NCI-H510A treated with DMSO at 0.1 percent for 48 hours (cell line): ENCODE measurements at regions not wholly inside any gene's neighbourhood (a gene's known extent, or its start where the extent isn't known, plus 50 kb on each side); places are given as distances from the start of the nearest gene placed in this dataset.
"Not testable (repeated sequence)": the region's sequence is repeated elsewhere in the genome, so short reads cannot be mapped to it uniquely, and the experiment has no call there.

Experiments
- DNase-seq: peaks from one replicate; lab custom pipeline; 2025; lab: John Stamatoyannopoulos, UW

DNA sequence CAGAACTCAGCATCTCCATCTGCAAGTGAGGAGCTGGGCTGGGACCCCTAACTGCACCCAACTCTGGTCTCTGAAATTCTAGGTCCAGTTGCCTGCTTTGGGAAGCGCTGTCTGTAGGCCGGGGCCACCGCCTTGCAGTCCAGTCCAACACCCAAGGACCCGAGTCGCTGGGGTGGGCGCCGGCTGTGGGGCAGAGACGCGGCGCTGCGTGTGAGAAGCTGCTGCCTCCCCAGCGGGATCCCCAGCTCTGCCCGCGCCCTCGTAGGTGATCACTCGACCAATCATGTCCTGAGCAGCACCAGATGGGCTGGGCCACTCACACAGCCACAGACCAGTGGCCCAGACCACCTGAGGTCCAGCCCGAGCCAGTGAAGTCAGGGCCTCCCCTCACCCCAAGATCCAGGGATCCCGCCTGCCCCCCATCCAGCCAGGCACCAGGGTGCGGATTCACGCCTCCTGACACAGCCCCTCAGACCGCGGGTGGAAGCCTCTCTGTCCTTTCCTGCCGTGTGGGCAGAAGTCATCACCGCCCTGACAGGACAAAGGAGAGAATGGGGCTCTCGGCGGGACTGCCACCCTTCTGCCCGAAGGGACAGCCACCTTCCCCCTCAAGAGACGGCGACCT is 67.4 kb upstream of the ADGRA1 start:
- DNase-seq = no peak

- no peak for DNase-seq
Observed at GRCh38 chr10:133019651-133020050, 68.1 kb upstream of the ADGRA1 start.

GRCh38 chr10:133019191-133019590 is 68.5 kb upstream of the ADGRA1 start:
- DNase-seq = no peak

GRCh38 chr10:133018491-133018890 is 69.2 kb upstream of the ADGRA1 start:
- no peak for DNase-seq

DNA sequence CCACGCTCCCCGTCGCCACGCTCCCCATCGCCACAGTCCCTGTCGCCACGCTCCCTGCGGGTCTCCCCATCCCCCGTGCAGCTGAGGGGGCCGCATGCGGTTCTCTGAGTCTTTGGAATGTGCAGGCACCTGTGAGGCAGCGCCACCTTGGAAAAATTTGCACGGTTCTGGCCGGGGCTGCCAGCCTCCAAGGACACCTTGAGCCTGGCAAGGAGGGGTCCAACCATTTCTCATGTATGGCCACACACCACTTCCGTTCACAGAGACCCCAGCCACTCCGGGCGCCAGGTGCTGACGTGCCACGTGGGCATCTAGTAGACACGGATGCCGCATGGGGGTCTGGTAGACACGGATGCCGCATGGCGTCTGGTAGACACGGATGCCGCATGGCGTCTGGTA is 70.5 kb upstream of the ADGRA1 start:
- no peak for DNase-seq

DNA sequence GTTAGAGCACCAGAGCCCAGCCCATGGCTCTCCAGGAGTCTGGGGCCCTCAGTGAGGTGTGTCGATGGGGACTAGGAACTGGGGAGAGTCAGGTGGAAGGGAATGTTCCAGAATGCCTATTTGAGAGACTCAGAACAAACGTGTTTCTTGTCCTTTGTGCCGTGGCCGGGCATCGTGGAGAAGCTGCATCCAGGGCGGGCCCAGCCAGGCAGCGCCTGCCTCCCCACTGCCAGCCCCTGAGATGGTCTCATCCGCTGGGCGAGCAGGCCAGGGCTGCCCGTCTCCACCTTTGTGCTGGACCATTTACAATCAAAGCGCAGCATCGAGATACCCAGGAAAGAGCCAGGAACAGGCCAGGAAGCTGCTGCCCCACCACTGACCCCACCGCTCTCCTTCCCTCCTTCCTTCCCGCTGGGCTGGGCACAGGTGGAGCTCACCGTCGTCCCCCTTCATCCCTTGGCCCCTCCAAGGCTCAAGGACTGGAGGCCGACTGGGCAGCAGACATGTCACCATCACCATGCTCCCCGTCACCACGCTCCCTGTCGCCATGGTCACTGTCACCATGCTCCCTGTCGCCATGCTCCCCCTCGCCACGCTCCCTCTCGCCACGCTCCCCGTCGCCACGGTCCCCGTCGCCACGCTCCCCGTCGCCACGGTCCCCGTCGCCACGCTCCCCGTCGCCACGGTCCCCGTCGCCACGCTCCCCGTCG is 71.1 kb upstream of the ADGRA1 start:
- DNase-seq = no peak

DNA sequence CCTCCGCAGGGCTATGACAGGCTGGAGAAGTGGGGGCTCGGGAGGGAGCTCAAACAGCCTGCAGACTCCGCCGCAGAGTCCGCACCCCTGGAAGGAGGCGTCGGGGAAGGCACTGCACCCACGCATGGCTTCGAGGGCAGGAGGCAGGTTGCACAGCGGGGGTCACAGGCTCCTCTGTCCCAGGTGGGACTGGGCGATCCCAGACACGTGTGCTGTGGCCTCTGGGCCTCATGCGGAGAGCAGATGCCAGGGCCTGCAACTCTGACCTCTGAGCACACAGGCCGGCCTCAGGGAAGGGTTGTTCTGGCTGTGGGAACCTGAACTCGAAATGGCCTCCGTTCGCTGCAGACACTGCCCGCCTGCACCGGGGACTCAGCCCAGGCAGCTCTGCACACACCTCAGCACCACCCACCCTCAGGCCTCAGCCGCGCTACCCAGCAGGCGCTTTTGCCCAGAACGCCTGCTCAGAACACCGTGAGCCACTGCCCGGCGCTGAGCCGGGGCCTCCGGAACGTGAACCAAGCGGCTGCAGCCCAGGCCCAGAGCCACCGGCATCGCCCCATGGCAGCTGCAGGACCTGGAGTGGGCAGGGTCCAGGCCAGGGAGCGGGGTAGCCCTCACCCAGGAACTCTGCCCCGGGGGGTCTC is 71.8 kb upstream of the ADGRA1 start:
- no peak for DNase-seq

- DNase-seq = no peak
Observed at GRCh38 chr10:133015321-133015720, 72.4 kb upstream of the ADGRA1 start.

DNA sequence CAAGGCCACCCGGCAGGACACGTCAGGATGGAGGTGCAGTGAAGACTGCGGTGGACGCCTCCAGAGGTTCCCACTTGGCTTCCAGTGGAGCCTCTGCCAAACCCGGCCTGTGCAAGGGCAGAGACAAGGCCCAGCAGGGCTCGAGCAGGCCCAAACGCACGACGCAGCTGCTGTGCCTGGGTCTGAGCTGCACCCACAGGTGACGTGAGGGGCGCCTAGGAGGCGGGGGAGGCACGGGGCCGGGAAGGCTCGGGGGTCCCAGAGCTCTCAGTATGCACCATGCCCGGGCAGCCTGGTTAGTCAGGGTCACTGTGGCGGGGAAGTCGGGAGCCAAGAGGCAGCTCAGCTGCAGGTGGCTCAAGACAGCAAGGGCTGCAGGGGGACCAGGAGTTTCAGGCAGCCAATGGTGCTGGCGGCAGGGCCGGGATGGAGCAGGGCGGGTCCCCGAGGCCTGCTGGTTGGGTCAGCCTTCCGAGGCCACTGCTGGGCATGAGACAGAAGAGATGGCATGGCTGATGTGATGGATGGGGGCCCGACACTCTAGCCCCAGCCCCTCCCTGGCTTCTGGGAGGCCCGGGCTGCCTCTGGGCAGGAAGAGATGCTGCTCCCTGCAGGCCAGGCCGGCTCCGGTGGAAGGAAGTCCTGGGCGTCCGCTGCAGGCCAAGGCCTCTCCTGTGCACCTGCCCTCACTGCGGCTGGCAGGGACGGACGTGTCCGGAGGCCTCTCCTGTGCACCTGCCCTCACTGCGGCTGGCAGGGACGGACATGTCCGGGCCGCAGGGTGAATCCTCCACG is 72.2 kb upstream of the CFAP46 start:
- DNase-seq = no peak

- no peak for DNase-seq
Observed at GRCh38 chr10:133013463-133013862, 71.1 kb upstream of the CFAP46 start.

- no peak for DNase-seq
Observed at GRCh38 chr10:133012573-133013359, 70.4 kb upstream of the CFAP46 start.

- DNase-seq = no peak
Observed at GRCh38 chr10:133011882-133012281, 69.5 kb upstream of the CFAP46 start.

GRCh38 chr10:133011393-133011792 is 69.0 kb upstream of the CFAP46 start:
- not testable (repeated sequence) for DNase-seq

DNA sequence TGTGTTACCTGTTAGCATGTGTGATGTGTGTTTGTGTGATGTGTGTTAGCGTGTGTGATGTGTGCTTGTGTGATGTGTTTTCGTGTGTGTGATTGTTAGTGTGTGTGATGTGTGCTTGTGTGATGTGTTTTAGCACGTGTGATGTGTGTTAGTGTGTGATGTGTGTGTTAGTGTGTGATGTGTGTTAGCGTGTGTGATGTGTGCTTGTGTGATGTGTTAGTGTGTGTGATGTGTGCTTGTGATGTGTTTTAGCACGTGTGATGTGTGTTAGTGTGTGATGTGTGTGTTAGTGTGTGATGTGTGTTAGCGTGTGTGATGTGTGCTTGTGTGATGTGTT is 68.4 kb upstream of the CFAP46 start:
- not testable (repeated sequence) for DNase-seq

DNA sequence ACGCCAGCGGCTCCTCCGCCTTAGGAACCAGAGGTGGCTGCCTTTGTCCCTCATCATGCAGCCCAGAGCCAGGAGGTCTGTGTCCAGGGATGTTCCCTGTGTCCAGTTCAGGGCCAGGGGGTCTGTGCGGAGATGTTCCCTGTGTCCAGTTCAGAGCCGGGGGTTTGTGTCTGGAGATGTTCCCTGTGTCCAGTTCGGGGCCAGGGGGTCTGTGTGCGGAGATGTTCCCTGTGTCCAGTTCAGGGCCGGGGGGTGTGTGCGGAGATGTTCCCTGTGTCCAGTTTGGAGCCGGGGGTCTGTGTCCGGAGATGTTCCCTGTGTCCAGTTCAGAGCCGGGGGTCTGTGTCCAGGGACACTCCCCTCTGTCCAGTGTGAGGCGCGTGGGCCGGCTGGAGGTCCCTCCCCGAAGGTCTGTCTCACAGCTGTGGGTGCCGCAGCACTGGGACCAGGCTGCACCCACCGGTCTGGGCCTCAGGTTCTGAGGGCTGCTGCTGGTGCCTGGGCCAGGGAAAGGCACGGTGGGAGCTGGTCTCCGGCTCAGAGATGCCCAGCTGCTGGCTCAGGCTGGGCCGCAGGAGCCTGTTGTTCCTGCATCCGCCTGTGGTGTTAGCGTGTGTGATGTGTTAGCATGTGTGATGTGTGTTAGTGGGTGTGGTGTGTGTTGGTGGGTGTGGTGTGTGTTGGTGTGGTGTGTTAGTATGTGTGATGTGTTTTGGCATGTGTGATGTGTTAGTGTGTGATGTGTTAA is 67.9 kb upstream of the CFAP46 start:
- no peak for DNase-seq

DNA sequence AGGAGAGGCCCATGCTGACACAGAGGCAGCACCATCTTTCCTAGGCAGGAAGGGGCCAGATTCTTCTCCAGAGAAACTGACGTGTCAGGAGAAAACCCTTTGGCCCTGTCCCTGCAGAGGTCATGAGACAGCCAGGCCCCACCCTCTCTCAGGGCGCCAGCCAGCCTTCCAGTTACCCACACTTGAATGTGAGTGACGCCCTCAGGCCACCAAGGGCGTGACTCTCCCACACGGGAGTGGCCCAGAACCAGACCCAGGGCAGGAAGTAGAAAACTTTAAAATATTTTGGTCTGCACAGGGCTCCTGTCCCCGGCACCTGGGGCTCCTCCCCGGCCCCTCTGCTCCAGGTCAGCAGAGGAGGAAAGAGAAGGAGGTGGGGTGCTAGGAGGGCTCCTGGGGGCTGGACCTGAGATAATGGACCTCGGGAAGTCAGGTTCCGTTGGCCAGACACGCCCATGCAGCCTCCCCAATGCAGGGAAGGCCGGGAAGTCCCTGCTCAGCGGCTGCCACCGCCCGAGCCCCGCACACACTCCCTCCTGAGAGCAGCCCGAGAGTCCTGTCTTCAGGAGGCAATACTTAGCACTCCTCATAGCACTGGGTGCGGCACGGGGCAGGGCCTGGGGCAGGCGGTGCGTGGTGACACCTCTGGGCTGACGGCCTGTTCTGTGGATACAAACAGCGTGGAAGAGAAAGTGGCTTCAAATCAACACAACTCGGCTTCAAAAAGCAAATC is 67.0 kb upstream of the CFAP46 start:
- DNase-seq = no peak

GRCh38 chr10:133008736-133009135 is 66.4 kb upstream of the CFAP46 start:
- DNase-seq = no peak

DNA sequence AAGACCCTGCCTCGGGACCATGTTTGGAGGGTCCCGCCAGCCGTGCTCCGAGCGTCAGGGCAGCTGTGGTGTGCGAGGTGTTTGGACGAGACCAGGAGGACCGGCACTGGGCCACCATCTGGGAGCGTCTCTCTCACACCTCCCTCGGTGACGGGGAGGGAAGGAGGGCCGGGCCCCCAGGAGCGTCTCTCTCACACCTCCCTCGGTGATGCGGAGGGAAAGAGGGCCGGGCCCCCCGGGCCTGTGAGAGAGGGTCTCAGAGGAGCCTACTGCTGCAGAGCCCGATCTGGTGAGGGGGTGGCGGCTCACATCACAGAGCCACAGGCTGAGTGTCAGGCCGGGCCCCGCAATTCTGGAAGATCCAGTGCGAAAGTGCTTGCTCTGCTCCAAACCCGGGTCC is 65.8 kb upstream of the CFAP46 start:
- DNase-seq = no peak

DNA sequence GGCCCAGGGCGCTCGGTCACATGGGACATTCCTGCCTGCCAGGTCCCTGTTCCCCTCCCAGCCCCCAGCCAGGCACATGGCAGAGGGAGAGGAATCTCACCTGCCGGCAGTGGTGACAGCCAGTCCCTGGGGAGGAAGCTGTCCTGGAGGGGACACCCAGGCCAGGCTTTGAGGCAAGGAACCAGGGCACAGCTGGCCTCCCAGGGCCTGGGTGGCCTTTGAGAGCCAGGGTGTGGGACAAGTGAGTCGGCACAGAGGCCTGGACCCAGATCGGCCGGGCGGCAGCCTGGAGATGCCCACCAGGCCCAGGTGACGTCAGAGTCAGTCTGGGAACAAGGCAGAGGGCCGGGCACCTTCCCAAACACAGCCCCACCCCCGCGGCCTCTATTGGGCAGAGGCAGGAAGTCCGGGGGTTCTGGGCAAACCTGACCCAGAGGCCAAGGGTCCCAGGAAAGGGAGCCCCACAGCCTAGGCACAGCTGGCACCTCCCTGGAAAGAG is 65.0 kb upstream of the CFAP46 start:
- DNase-seq = no peak

DNA sequence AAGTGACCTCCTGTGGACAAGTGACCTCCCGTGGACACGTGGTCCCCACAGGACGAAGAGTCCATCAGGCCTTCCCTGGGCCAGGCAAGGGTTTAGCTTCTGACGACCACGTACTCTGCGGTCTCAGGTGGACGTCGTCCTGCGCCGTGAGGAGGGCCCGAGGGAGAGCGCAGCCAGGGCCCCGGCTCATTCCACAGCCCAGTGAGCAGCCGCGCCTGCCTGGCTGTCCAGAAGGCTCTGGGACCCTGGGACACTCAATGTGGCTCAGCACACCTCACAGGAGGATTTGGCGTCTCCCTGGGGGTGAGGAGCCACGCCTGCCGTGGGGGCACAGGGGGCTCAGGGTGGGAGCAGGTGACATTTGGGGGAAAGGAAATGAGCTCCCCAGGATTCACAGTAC is 64.4 kb upstream of the CFAP46 start:
- no peak for DNase-seq
